ENCODE measurements at regions not wholly inside any gene's neighbourhood (a gene's known extent, or its start where the extent isn't known, plus 50 kb on each side); places are given as distances from the start of the nearest gene placed in this dataset.

DNA sequence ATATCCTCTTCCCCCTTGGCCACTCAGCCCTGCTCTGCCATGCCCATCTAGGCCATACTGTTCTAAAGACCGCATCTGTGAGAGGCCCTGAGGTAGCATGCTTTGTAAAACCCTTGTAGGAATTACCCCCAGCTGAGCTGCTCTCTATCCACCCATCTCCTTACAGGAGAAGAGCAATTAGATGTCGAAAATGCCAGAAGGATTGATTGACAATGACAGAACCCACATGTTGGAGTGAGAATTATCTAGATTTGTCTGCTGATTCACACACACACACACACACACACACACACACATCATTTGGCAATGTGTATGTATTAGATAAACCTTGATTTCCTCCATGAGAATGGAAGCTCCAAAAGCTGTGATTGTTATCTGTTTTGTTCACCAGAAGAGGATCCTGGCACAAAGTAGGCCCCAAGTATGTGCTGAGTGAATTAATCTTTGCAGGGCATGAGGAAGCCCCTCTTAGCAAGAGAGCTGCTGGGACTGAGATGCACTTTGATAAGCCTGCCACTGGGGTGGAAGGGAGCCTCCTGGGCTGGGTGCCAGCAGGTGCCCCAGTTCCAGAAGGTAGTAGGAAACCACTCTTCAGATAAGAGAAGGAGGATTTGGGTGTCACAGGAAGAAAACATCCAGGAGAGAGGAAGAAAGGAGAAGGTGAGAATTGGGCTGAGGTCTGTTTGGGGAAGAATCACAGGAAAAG is 187.5 kb upstream of the ADO start:
- no peak for DNase-seq (ENCODE audit: insufficient read length, low spot score)
- peak; percentile 64 for FAIRE-seq
- no peak for TF ChIP-seq SPI1 (IDR thresholded peaks at IDR 0.05; ENCODE audit: low read depth, low read length)

DNA sequence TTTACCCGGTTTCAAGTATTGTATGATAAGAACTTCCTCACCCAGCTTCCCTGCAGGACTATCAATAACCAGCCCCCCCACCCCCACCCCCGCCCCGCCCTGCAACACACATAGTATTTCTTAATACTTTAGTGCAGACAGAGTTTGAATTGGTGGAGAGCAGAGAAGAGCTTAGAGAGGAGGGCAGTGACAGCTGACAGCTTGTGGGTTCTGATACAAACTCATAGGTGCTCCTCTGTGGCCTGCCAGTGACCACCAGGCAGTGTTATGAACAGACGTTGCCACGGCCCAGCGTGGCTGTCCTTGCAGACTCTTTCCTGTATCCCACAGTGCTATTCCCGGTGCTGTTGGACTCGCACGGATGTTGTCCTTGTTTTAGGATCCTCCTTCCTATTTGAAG is 186.9 kb upstream of the ADO start:
- no peak for TF ChIP-seq POLR2A (IDR thresholded peaks at IDR 0.05; ENCODE audit: low read depth, low read length)
- no peak for TF ChIP-seq TAF1 (IDR thresholded peaks at IDR 0.05; ENCODE audit: low read depth, low read length)
- no peak for TF ChIP-seq PAX5 (IDR thresholded peaks at IDR 0.05; ENCODE audit: insufficient read depth, low read length, severe bottlenecking)
- no peak for TF ChIP-seq POLR2AphosphoS5 (IDR thresholded peaks at IDR 0.05; ENCODE audit: low read depth, low read length)
- TF ChIP-seq POU2F2 (IDR thresholded peaks at IDR 0.05; ENCODE audit: low read depth, low read length), result no peak
- no peak for TF ChIP-seq SPI1 (IDR thresholded peaks at IDR 0.05; ENCODE audit: low read depth, low read length)
- no peak for FAIRE-seq
- DNase-seq (ENCODE audit: insufficient read length, low spot score), result no peak

DNA sequence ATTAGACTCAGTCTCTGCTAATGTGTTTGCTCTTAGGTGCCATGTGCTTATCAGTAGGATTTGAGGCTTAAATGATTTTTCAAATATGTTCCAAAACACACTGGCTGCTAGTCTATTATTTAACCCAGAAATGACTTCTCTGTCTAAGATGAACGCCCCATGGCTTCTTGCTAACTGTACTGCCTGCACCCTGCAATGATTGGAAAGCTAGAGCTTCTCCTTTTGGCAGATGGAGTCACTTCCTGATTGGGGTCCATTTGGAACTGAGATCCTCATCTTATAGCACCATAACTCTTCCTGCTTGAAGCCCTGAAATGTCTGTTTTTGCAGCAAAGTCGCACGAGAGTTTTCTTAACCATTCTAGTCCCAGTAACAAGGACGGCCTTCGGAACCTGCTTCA is 186.5 kb upstream of the ADO start:
- DNase-seq (ENCODE audit: insufficient read length, low spot score) (no peak), FAIRE-seq (no peak)
- TF ChIP-seq PAX5 (IDR thresholded peaks at IDR 0.05; ENCODE audit: insufficient read depth, low read length, severe bottlenecking), result no peak

DNA sequence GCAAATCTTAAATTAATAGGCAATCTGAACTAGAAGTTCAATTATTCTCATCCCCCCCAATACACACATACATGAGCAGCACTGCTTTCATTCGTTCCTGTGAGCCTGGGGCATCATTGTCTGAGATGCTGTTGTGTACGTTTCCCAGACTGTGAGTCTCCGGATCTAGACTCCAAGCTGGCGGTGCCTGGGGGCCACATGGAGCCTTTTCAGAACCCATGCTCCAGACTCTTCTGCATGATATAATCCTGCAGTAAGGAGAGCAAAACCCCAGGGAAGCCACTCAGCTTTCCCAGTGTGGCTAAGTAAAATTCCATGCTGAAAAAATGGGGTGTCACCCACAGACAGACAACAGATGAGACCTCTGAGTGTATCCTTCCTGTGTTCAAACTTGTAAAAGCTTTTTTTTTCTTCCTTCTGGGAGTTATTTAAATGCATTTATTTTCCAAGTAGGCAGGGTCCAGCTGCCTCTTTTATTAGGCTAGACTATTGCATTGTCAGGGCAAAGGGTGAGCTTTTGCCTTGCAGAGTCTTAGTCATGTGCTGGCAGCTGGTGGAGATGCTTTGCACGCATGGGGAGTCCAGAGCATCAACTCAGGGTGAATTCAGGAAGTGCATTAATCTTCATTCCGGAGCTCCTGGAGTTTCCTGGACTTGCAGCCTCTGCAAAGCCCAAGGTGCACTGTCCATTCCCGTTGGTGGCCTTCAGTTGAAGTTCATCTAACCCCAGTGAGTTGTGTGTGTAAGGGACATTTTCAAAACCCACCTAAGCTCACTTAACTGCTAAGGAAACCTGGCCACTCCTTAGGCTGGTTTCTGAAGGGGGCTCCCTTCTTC is 185.7 kb upstream of the ADO start:
- peak; percentile 89 for FAIRE-seq
- TF ChIP-seq POLR2A (IDR thresholded peaks at IDR 0.05; ENCODE audit: low read depth, low read length) (no peak), SPI1 (IDR thresholded peaks at IDR 0.05; ENCODE audit: low read depth, low read length) (peak; percentile 80), POU2F2 (IDR thresholded peaks at IDR 0.05; ENCODE audit: low read depth, low read length) (no peak), TAF1 (IDR thresholded peaks at IDR 0.05; ENCODE audit: low read depth, low read length) (no peak), POLR2AphosphoS5 (IDR thresholded peaks at IDR 0.05; ENCODE audit: low read depth, low read length) (no peak), PAX5 (IDR thresholded peaks at IDR 0.05; ENCODE audit: insufficient read depth, low read length, severe bottlenecking) (no peak)
- DNase-seq (ENCODE audit: insufficient read length, low spot score), result no peak

DNA sequence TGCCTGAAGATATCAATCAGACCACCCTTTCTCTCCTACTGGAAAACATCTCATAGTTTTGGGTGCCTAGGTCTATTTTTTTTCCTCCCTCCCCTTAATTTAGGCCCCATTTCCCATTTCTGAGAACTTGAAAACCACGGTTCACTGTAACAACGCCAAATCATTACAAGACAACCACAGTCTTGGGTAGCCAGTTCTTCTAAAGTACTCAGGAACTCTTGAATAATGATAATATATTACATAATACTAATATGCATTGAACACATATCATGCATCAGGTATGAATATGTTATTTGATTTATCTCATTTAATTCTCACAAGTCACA is 185.1 kb upstream of the ADO start:
- DNase-seq (ENCODE audit: insufficient read length, low spot score) (no peak), FAIRE-seq (peak; percentile 13)
- TF ChIP-seq SPI1 (IDR thresholded peaks at IDR 0.05; ENCODE audit: low read depth, low read length) (0 out of 2 replicates have a peak, but pooled peaks have one; percentile 28), POU2F2 (IDR thresholded peaks at IDR 0.05; ENCODE audit: low read depth, low read length) (no peak)

DNA sequence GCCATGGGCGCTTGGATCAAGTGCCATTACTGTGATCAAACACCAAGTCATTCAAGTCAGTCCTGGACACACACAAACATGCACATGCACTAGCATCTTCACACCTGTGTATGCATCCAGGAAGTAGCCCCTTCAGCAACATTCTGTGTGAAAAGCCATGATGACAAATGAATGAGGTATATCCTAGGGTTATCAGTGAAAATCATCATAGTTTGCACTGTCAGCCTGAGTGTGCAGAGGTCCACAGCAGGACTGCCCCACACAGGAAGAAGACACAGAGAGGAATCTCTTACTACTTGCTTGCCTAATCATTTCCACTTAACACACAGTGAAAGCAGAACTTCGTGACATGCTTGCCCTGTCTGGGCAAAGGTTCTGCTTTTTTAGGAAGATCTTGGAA is 184.0 kb upstream of the ADO start:
- DNase-seq (ENCODE audit: insufficient read length, low spot score), result no peak
- peak; percentile 88 for FAIRE-seq
- TF ChIP-seq POU2F2 (IDR thresholded peaks at IDR 0.05; ENCODE audit: low read depth, low read length), result no peak
- TF ChIP-seq POLR2A (IDR thresholded peaks at IDR 0.05; ENCODE audit: low read depth, low read length), result no peak
- no peak for TF ChIP-seq POLR2AphosphoS5 (IDR thresholded peaks at IDR 0.05; ENCODE audit: low read depth, low read length)

DNA sequence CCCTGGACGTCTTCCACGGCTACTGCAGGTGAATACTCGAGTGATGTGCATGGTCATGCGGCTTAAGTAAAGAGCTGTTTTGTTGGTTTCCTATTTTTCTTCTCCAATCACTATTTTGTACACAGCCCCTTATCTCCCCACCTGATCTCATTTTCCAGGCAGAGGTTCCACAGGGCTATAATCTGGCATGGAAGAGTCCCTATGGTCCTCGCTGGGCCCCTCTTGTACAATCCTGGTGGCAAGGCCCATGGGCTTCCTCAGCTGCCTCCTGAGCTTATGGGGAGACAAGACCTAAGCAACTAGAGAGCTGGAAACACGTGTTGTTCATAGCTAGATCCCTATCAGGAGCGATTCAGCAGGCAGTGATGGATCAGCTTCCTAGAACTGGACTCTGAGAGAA is 181.3 kb upstream of the ADO start:
- FAIRE-seq (no peak), DNase-seq (ENCODE audit: insufficient read length, low spot score) (no peak)
- TF ChIP-seq POLR2AphosphoS5 (IDR thresholded peaks at IDR 0.05; ENCODE audit: low read depth, low read length) (no peak), TAF1 (IDR thresholded peaks at IDR 0.05; ENCODE audit: low read depth, low read length) (no peak), POU2F2 (IDR thresholded peaks at IDR 0.05; ENCODE audit: low read depth, low read length) (no peak), PAX5 (IDR thresholded peaks at IDR 0.05; ENCODE audit: insufficient read depth, low read length, severe bottlenecking) (no peak), POLR2A (IDR thresholded peaks at IDR 0.05; ENCODE audit: low read depth, low read length) (no peak), SPI1 (IDR thresholded peaks at IDR 0.05; ENCODE audit: low read depth, low read length) (no peak)

DNA sequence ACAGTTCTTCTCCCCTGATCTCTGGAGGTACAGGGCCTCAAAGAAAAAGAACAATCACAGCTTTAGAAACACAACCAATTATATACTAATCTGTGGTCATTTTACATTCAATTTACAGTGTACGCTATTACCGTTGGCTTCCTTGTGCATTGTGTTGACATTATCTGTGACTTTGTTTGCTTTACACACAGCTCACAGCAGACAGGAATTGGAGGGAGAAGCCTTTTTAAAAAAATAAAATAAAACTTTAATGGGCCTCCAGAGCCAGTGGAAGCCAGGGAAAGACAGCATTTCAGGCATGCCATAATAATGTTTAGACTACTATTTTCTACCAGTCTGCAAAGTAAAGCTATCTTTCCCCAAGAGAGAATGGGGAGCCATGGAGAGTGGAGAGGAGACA is 179.0 kb upstream of the ADO start:
- no peak for TF ChIP-seq POU2F2 (IDR thresholded peaks at IDR 0.05; ENCODE audit: low read depth, low read length)
- TF ChIP-seq TAF1 (IDR thresholded peaks at IDR 0.05; ENCODE audit: low read depth, low read length), result no peak
- TF ChIP-seq PAX5 (IDR thresholded peaks at IDR 0.05; ENCODE audit: insufficient read depth, low read length, severe bottlenecking), result no peak
- TF ChIP-seq POLR2AphosphoS5 (IDR thresholded peaks at IDR 0.05; ENCODE audit: low read depth, low read length), result no peak
- TF ChIP-seq POLR2A (IDR thresholded peaks at IDR 0.05; ENCODE audit: low read depth, low read length), result no peak
- FAIRE-seq (no peak), DNase-seq (ENCODE audit: insufficient read length, low spot score) (no peak)

DNA sequence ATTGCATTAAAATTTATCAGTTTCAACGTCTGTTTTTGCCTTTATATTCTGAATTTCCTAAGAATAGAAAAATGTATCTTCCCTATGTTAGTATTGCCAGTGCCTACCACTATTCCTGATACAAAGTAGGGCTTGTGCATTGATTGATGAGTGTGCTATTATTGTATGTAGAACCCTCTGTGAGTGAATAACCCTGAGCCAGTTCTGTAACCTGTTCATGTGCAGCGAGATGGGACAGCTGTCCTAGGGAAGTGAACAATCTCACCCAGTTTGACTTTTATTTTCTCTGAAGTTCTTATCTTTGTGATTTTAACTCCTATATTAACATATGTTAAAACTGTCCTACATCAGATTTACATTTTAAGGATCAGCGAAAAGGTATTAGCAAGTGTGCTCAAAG is 178.4 kb upstream of the ADO start:
- FAIRE-seq (no peak), DNase-seq (ENCODE audit: insufficient read length, low spot score) (no peak)
- TF ChIP-seq POU2F2 (IDR thresholded peaks at IDR 0.05; ENCODE audit: low read depth, low read length), result no peak
- TF ChIP-seq PAX5 (IDR thresholded peaks at IDR 0.05; ENCODE audit: insufficient read depth, low read length, severe bottlenecking), result no peak
- no peak for TF ChIP-seq SPI1 (IDR thresholded peaks at IDR 0.05; ENCODE audit: low read depth, low read length)
- no peak for TF ChIP-seq TAF1 (IDR thresholded peaks at IDR 0.05; ENCODE audit: low read depth, low read length)
- no peak for TF ChIP-seq POLR2AphosphoS5 (IDR thresholded peaks at IDR 0.05; ENCODE audit: low read depth, low read length)
- TF ChIP-seq POLR2A (IDR thresholded peaks at IDR 0.05; ENCODE audit: low read depth, low read length), result no peak

DNA sequence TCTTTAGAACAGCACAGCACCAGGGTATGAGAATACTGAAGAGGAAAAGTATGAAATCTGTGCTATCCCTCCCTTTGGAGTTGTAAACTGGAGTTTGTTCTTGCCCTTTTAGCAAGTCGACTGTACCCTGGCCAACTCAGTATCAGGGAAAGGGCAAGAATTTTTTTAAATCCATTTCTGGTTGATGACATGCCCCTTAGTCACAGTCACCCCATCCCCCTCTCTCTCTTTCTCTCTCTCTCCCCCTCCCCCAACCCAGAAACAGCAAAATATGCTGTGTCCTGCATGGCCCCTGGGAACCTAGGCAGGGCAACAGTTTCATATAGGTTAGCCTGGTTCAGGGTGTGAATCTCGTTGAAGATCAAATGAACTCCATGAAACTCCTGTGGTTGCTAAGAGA is 177.7 kb upstream of the ADO start:
- no peak for DNase-seq (ENCODE audit: insufficient read length, low spot score)
- TF ChIP-seq PAX5 (IDR thresholded peaks at IDR 0.05; ENCODE audit: insufficient read depth, low read length, severe bottlenecking), result no peak
- TF ChIP-seq TAF1 (IDR thresholded peaks at IDR 0.05; ENCODE audit: low read depth, low read length), result no peak
- TF ChIP-seq POLR2A (IDR thresholded peaks at IDR 0.05; ENCODE audit: low read depth, low read length), result no peak
- no peak for TF ChIP-seq POU2F2 (IDR thresholded peaks at IDR 0.05; ENCODE audit: low read depth, low read length)
- TF ChIP-seq POLR2AphosphoS5 (IDR thresholded peaks at IDR 0.05; ENCODE audit: low read depth, low read length), result no peak
- no peak for TF ChIP-seq SPI1 (IDR thresholded peaks at IDR 0.05; ENCODE audit: low read depth, low read length)
- FAIRE-seq, result no peak

Measured in GM12891 (cell line).